Inferior parietal cortex (tissue), 1 donor: ENCODE measurements at regions not wholly inside any gene's neighbourhood (a gene's known extent, or its start where the extent isn't known, plus 50 kb on each side); places are given as distances from the start of the nearest gene placed in this dataset.

ENCODE experiments used
- DNase-seq: peaks from one replicate; pipeline ENCODE4 v3.0.0-alpha.2; 2016; ENCODE audit errors: extremely low spot score

DNA sequence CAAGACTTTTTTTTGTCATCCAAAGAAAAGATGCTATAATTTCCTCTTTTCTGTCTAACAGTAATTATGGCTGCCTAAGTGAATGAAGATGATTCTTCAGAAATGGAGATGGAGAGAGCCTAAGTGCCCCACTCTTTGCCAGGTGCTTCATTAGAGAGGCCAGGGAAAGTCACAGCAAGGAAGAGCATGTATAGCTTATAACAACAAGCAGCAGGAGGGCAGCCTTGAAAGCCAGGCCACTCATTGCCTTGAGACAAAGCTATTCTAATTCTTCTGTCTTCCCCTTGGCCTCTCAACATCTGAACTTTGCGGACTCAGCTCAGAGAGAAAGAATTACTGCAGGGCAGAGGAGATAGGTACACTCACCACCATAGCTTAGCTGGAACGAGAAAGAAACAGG lies 112.0 kb upstream of the ZNF366 start:
- no peak for DNase-seq

DNA sequence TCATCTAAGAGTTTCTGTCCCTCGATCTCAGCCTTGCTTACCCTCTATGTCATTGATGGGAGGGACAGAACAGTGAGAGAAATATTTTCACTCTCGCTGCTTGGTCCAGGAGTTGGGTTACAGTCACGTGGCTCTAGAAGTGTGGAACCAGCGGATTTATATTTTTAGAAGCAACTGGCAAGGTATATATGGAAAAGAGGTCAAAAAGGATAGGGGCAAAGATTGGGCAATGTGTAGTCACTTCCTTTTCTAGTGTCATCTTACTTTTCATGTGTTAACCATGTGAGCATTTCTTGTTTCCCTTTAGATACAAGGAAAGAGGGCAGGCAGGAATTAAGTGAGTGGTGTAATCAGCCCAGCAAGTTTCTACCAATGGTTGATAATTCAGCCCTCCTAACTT lies 111.5 kb upstream of the ZNF366 start:
- no peak for DNase-seq

DNA sequence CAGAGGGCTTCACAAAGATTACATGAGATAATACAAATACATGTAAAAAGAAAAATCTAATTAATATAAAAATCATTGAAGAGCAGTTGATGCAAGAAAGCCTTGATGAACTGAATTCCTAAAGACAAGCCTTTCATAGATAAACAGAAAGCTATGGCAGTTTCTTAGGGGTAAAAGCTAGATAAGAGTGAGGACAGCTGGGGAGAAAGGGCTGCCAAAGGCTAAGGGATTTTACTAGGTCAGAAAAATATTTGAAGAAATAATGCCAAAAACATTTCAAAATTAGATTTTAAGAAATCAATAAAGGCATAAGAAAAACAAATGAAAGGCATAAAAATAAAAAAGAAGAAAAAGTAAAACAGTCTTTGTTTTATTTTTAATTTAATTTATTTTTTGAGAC lies 107.9 kb upstream of the ZNF366 start:
- DNase-seq: no peak

DNA sequence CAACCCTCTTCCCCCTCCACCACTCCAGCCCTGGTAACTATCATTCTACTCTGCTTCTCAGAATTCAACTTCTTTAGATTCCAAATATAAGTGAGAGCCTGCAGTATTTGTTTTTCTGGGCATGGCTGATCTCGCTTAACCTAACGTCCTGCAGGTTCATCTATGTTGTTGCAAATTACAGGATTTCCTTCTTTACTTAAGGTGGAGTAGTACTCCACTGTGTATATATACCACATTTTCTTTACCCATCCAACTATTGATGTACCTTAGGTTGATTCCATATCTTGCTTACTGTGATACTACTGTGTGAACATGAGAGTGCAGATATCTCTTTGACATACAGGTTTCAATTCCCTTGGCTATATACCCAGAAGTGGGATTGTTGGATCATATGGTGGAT lies 106.3 kb upstream of the ZNF366 start:
- no peak for DNase-seq

DNA sequence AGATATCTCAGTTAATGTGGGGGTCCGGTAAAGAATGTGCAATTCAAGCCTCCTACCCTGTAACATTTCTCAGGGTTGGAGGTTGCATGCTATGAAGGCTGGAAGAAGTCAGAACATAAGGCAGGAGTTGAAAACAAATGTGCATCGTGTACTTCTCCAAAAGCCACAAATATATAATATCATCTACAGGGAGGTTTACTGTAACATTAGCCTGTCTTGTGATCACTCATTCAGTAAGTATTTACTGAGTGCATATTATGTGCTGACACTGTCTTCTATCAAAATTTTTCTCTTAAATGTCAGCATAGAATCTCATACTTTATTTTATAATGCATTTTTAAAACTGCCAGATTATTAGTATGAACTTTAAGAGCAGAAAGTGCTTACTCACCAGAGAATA lies 105.6 kb upstream of the ZNF366 start:
- DNase-seq: no peak

DNA sequence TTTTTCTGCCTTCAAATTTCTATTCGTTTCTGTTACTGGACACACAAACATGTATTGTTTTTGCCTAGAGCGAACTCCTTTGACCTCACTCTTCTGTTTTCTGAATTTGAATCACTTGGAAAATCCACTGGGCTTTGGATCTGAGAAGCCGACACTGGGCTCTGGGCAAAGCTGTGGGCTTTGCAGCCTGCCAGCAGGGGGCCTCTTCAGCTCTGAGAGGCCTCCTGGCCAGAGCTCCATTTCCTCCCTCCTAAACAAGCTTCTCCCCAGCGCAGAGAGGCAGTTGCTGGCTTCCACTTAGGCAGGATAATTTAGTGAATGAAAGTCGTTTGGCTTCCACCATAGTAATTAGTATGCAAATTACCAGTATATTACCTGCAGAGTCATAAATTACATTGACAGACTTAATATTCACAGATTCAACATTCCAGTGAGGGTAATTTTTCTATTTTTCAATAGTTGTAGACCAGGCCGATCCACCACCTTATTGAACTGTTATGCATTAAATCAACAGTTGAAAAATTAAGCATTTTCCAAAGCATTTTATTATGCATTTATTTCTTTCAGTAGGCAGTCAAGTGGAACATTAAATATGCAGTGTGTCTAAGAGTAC lies 104.0 kb upstream of the ZNF366 start:
- DNase-seq: peak; percentile 89

DNA sequence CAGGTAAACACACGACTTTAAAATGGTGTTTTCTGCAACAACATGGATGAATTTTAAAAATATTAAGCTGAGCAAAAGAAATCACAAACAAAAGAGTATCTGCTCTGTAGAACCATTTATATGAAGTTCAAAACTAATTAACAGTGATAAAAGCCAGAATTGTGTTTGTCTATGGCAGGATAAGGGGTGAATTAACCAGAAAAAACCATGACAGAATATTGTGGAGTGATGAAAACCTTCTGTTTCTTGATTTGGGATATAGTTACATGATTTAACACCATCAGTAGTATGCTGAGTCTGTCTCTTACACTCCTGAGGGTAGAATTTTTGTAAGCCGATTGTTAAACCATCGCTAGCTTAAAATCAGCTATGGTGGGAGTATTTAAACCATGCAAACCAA lies 101.7 kb upstream of the ZNF366 start:
- DNase-seq: no peak

DNA sequence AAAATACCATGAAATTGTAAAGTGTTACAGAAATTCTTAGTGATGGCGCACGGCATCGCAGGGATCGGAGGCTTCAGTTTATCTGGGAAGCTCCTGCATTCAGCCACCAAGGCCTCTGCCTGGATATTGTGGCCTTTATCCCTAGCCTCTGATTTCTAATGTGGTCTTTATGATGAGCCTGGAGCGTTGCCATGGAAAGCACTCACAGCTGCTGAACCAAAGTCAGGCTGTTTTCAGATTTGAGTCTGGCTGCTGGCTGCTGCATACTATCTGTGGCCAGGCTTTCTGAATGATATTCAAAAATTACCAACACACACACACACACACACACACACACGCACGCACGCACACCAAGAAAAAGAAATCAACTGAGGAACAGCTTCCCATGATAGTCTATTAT lies 101.1 kb upstream of the ZNF366 start:
- peak; percentile 71 for DNase-seq

DNA sequence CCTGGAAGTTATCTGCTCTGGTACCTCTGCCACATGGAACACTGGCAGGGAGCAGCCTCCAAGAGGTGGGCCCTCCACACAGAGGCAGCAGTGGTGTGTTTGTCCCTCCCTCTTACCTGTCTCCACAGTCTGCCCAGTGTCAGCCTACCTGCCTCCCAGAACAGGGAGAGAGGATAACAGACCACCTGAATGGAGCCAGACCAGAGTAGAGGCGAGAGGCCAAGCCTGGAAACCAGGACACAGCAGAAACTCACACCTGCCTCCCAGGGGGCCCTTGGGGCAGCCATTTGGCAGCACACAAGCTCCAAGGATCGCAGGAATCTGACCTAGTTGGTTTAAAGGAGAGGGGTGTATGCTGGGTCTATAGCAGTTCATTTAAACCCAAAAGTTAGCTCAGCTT lies 100.2 kb upstream of the ZNF366 start:
- no peak for DNase-seq

DNA sequence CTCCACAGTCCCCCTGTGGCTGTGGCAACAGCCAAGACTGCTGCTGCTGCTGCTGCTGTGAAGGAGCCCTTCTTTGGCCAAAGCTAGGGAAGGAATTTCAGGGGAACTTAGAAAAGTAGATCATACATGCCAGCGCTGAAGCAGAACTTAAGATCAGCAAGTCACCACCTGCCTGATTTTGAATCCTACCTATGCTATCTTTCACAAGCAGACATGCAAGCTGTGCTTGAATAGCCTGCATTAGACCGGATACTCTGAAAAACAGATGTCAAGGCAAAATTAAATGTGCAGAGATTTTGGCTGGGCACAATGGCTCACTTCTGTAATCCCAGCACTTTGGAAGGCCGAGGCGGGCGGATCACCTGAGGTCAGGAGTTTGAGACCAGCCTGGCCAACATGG lies 99.3 kb upstream of the ZNF366 start:
- DNase-seq: no peak

DNA sequence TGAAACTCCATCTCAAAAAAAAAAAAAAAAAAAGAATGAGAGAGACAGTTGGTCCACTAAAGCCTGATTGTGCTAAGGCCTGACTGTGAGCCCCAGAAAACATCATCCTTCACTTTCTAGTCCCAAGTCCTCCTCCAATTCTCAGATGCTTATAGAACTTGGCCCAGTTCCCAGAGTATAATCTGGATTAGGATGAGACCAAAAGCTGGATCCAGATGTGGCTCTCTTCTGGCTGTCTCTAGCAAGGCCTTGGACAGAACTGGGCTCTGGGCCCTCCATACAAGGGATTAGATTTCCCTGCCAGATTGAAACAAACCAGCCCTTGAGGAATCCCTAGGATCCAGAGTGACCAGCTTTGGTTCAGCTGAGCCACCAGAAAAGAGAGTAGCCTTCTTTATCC lies 98.4 kb upstream of the ZNF366 start:
- no peak for DNase-seq

DNA sequence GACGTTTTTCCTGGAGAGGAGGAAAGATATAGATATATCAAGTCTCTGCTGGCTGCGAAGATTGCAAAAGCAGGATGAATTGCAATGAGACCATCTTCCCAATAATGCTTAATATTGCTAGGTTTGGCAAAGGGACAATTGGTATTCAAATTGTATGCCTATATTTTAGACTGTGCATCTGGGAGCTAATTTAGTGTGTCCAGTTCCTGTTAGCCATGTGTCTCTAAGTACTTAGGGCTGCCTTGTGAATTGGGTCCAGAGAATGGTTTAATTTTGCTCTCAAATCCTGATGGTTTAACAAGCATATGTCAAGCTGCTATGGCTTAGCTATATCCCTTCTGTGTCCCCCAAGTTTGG lies 97.6 kb upstream of the ZNF366 start:
- no peak for DNase-seq

DNA sequence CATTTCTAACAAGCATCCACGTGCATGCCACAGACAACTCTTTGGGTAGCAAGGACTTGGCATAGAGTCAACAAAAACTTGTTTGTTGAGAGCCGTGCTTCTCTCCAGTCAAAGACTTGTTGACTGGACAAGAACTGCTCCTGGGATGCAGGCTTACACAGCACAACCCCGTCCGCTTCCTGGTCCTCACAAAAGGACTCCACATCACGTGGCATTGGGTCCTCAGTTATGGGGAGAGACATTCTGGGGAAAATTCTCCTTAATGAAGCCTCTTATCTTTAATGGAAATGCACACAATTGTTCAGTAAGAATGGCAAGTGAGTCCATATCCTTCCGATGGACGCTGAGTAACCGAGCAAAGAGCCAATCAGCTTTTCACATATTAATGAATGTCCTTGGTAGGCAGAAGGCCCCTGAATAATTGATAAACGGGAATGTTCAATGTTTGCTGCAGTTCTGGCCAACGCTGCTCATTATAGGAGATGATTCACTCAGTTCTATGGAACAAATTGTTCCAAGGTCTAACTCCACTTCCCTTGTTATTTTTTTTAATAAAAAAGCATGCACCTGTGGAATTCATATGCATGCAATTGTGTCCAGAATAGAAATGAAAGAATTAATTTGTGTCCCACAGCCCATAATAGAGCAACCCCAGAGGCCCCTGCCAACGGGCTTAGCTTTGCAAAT lies 97.0 kb upstream of the ZNF366 start:
- DNase-seq: no peak

DNA sequence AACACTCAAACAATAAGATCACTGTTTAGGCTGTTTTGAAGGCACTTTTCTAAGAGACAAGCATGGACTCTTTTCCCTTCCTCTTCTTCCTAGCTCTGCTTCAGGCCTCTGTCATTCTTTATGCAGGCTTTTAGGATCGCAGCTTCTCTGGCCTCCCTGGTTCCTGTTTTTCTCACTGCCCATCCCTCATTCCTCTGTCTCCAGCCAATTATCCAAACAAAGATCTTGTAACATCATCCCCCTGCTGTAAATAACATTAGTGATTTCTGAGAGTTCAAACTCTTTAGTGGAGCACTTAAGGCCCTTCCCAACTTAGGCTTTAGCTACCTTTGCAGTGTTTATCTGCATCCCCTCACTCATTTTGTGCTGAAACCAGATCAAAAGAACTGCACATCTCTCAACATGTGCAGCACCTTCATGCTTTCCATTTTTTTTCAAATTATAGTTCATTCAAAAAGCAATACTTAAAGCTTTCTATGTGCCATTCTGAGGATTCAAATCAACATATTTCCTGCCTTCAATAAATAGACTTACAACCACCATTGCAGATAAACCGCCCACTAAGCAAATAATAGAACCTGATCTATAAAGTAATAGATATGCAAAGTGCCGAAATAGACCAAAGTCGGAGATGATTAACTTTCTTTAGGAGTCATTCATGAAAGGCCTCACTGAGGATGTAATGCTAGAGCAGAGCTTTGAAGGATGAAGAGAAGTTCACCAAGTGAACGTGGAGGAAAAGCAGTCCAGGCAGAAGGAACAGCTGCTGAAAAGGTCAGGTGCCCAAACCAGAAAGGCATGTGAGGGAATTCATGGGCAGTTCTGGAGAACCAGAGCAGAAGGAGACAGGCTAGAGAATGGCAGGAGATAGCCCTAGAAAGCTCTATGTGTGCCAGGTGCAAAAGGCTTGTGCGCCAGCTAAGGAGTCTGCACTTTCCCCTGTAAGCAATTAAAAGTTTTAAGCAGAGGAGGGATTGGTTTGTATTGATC lies 95.8 kb upstream of the ZNF366 start:
- DNase-seq: no peak

DNA sequence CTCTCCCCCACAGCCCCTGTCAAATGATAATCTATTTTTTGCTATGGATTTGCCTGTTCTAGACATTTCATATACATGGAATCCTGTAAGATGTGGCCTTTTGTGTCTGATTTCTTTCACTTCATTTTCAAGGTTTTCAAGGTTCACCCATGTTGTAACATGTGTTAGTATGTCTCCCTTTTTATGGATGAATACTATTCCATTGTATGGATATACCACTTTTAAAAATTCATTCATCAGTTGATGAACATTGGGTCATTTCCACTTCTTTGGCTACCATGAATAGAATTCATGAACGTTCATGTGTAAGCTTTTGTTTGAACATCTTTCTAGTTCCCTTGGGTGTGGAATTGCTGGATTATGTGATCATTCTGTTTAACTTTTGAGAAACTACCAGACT lies 94.7 kb upstream of the ZNF366 start:
- no peak for DNase-seq

DNA sequence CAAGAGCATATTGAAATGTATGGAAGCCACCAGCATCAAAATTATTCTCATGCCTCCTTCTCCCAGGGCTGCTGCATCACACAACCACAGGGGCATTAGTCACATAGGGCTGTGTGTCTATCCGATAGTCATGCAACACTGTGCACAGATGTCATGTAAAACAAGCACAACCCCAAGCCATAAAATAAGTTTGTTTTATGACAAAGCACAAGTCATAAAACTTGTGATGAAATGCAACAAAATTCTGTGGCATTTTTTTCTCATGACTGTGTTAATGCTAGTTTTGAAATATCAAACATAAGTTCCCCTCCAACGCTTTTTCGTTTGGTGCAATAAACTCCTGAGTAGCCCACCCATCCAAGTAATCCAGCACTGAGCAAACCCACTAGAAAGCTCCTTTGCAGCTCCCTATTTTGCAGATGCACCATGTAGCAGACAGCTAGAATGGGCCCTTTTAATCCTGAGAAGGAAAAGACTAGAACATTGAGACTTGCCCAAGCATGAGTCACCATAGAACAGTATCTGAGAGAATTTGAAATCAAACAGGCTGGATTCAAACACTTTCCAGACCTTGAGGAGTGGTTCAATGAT lies 93.3 kb upstream of the ZNF366 start:
- no peak for DNase-seq

DNA sequence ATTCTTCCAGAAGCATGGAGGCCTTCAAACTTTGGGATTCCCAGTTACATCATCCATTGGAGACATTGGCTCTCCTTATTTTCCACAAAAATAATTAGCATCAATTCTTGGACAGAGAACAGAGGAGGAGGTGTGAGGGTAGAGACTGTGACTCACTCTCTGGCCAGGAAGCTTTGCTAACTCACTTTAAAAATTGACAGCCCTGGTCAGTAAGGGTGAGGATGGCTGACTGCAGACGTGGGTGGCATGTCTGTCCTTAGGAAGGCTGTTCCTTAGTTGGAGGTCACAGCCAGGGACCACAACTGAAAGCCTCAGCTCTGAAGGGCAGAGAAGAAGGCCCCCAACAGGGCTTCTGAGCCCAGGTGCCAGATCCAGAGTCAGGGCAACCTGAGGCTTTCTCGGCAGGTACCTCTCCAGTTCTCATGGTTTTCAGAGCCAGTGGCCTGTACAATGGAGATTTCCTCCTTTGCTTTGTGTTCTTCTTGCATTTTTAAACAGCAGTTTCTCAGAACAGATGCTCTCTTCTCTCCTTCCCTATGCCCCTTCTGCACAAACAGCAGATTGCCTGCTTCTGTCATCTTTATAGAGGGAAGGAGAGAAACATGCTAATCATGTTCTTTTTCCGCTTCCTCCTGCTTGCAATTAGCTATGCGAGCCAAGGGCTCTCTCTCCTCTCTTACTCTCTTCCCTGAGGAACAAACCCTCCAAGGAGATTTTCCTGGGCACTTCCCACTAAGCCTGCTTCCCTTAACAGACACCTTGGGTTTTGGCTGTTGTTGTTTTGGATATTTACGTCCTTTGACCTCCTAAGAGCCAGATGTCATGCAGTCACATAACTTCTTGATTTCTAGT lies 92.5 kb upstream of the ZNF366 start:
- DNase-seq: peak; percentile 42

DNA sequence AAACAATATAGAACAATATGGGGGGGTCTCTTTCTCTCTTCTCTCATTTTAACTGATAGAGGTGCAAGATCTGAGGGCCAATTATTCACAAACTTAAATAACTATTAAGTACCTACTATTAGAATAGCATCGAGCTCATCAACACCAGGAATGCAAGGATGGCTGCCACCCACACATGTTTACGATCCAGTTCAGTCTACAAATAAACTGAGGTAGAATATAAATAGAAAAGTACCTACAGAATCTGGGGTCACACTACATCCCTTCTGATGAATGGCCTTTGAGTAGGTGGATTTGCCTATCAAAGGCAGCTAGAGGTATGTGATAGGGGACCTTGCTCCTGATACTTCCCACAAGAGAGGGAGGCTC lies 91.8 kb upstream of the ZNF366 start:
- DNase-seq: no peak

DNA sequence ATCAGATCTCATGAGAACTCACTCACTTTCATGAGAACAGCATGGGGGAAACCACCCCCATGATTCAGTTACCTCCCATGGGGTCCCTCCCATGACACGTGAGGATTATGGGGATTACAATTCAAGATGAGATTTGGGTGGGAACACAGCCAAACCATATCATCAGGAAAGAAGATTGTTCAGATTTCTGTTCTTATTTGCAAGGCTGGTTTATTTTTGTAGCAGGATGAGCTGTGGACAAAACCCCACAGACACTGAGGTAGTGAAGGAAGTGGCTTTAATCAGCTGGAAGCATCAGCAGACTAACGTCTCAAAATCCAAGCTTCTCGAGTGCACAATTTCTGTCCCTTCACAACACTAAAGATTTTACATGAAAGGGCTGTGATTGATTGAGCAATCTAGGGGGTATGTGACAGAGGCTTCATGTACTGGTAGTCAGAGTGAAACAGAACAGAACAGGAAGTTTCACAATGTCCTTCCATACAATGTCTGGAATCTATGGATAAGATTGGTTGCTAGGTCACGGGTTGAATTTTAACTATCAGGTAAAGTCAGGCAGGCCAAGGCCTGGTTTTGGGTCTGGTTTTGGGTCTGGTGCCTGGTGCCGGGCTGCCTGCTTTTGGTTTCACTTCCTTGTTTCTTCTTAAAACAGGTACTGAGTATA lies 91.3 kb upstream of the ZNF366 start:
- no peak for DNase-seq

DNA sequence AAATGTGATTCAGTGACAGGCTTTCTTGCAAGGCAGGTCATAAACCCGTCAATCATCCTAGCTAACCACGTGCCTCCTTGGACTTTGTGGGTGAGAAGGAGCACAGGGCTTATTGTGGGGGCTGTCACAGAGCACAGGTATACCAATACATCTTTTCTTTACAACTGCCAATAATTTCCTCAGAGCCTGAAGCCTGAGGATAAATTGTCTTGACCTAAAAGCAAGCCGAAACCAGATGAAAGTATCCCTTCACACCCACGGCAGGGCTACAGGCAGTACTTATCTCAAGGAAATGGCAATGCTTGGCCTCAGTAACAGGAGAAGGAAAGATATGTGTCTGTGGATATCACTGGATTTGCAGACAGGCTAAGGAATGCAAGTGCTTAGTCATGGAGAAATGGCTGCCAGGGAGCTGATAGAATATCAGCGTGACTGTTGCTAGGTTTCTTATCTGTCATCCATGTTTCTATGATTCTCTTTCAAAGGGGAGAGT lies 90.3 kb upstream of the ZNF366 start:
- DNase-seq: peak; percentile 58

DNA sequence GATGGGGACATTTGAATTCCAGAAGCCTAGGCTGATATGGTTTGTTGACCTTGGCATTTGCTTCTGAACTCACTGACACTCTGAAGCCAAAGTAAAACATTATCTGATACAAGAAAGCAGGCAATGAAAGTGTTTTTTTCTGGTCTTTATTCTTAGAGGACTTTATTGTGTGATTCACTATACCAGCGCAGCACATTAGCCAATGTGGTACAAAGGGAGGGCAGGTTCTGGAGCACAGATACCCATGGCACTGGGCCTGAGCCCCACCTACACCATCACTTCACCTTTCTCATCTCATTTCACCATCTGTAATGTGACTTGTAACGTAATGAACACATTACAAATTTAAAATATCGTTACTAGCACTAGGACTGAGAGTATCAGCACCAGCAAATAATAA lies 89.7 kb upstream of the ZNF366 start:
- DNase-seq: no peak
